HEK293T (cell line): ENCODE measurements at regions not wholly inside any gene's neighbourhood (a gene's known extent, or its start where the extent isn't known, plus 50 kb on each side); places are given as distances from the start of the nearest gene placed in this dataset.

ENCODE experiments used
- ARNT ChIP-seq: fragments of 450-650 bp; IDR thresholded peaks from 2 replicates; pipeline ENCODE4 v1.6.1; 2017; ENCODE audit warnings: mild to moderate bottlenecking
- BHLHE40 ChIP-seq: fragments of 450-650 bp; IDR thresholded peaks from 2 replicates; pipeline ENCODE4 v1.6.1; 2016; ENCODE audit warnings: mild to moderate bottlenecking, moderate library complexity, borderline replicate concordance
- ELF4 ChIP-seq: fragments of 450-650 bp; IDR thresholded peaks from 2 replicates; pipeline ENCODE4 v1.6.1; 2017; ENCODE audit warnings: antibody characterized with exemption
- FOXA1 ChIP-seq: fragments of 450-650 bp; IDR thresholded peaks from 2 replicates; pipeline ENCODE4 v1.6.1; 2016; ENCODE audit warnings: mild to moderate bottlenecking
- FOXM1 ChIP-seq: fragments of 450-650 bp; IDR thresholded peaks from 2 replicates; pipeline ENCODE4 v1.6.1; 2017; ENCODE audit warnings: mild to moderate bottlenecking, borderline replicate concordance
- HDGF ChIP-seq: fragments of 450-650 bp; IDR thresholded peaks from 2 replicates; pipeline ENCODE4 v1.6.1; 2017; ENCODE audit warnings: antibody characterized with exemption, borderline replicate concordance
- L3MBTL2 ChIP-seq: fragments of 450-650 bp; conservative IDR thresholded peaks from 2 replicates; pipeline ENCODE4 v1.6.1; 2016; ENCODE audit warnings: mild to moderate bottlenecking
- LEF1 ChIP-seq: fragments of 450-650 bp; IDR thresholded peaks from 2 replicates; pipeline ENCODE4 v1.6.1; 2017; ENCODE audit warnings: mild to moderate bottlenecking, borderline replicate concordance
- SUZ12 ChIP-seq: fragments of 450-650 bp; IDR thresholded peaks from 2 replicates; pipeline ENCODE4 v1.6.1; 2016; ENCODE audit warnings: mild to moderate bottlenecking
- TARDBP ChIP-seq: fragments of 450-650 bp; IDR thresholded peaks from 2 replicates; pipeline ENCODE4 v1.6.1; 2016
- TF ChIP-seq, protein P1 (sequence below): fragments of 450-650 bp; IDR thresholded peaks from 2 replicates; pipeline ENCODE4 v1.6.1; 2016

DNA sequence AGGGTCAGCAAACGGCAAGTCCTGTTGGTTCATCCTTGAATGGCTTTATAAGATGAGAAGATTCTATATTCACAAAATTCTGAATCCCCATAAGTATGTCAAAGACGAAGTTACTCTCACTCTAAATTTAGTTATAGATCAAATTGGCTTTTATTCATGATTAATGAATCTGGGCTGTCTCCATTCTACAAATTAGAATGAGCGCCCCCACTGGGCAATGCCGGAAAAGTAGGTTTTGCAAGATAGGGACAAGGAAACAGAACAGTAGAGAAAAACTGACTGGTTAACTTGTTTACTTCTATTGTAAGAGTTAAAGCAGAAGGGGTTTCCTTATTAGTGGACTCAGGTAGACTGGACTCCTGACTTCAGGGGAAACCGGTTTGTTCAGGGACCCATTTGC lies 100.3 kb downstream of the F11 start:
- TF ChIP-seq SUZ12 (no peak), HDGF (no peak), BHLHE40 (no peak), ELF4 (no peak), FOXA1 (no peak), FOXM1 (no peak), L3MBTL2 (no peak), ARNT (no peak), TARDBP (no peak), LEF1 (no peak)
- TF ChIP-seq, protein P1, sequence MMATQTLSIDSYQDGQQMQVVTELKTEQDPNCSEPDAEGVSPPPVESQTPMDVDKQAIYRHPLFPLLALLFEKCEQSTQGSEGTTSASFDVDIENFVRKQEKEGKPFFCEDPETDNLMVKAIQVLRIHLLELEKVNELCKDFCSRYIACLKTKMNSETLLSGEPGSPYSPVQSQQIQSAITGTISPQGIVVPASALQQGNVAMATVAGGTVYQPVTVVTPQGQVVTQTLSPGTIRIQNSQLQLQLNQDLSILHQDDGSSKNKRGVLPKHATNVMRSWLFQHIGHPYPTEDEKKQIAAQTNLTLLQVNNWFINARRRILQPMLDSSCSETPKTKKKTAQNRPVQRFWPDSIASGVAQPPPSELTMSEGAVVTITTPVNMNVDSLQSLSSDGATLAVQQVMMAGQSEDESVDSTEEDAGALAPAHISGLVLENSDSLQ: no peak
